Breast epithelium (tissue), 3 donors: ENCODE measurements at regions not wholly inside any gene's neighbourhood (a gene's known extent, or its start where the extent isn't known, plus 50 kb on each side); places are given as distances from the start of the nearest gene placed in this dataset.

ENCODE experiments used
- CTCF ChIP-seq, 3 donors: fragments of 450-650 bp; IDR thresholded peaks; one replicate each; pipeline ENCODE4 v1.5.1; 2016 to 2017; ENCODE audit warnings: antibody characterized with exemption in 3 of 3, mild to moderate bottlenecking in 3 of 3, moderate library complexity in 3 of 3
- POLR2A ChIP-seq: fragments of 450-650 bp; IDR thresholded peaks from one replicate; pipeline ENCODE4 v1.6.1; 2016; ENCODE audit warnings: antibody characterized with exemption, mild to moderate bottlenecking, moderate library complexity
- POLR2AphosphoS5 ChIP-seq, 3 donors: sonication (generic); formaldehyde crosslinking; IDR thresholded peaks; one replicate each; pipeline ENCODE4 v1.6.1; 2017; ENCODE audit warnings: antibody characterized with exemption in 3 of 3

GRCh38 chr11:111021131-111021530 lies 224.4 kb upstream of the POU2AF2 start:
- no peak for TF ChIP-seq POLR2A
- no peak for TF ChIP-seq CTCF (IDR thresholded peaks at IDR 0.05)
- no peak for TF ChIP-seq POLR2AphosphoS5 (IDR thresholded peaks at IDR 0.05)
